Hematopoietic multipotent progenitor cell (in vitro differentiated cells): ENCODE measurements at regions not wholly inside any gene's neighbourhood (a gene's known extent, or its start where the extent isn't known, plus 50 kb on each side); places are given as distances from the start of the nearest gene placed in this dataset.
"Not testable (repeated sequence)": the region's sequence is repeated elsewhere in the genome, so short reads cannot be mapped to it uniquely, and the experiment has no call there.

Experiments used
- DNase-seq, 3 donors: peaks; one replicate each; pipeline ENCODE4 v3.0.0-alpha.2; 2011 to 2015; ENCODE audit warnings: low read depth in 2 of 3, low spot score in 2 of 3

DNA sequence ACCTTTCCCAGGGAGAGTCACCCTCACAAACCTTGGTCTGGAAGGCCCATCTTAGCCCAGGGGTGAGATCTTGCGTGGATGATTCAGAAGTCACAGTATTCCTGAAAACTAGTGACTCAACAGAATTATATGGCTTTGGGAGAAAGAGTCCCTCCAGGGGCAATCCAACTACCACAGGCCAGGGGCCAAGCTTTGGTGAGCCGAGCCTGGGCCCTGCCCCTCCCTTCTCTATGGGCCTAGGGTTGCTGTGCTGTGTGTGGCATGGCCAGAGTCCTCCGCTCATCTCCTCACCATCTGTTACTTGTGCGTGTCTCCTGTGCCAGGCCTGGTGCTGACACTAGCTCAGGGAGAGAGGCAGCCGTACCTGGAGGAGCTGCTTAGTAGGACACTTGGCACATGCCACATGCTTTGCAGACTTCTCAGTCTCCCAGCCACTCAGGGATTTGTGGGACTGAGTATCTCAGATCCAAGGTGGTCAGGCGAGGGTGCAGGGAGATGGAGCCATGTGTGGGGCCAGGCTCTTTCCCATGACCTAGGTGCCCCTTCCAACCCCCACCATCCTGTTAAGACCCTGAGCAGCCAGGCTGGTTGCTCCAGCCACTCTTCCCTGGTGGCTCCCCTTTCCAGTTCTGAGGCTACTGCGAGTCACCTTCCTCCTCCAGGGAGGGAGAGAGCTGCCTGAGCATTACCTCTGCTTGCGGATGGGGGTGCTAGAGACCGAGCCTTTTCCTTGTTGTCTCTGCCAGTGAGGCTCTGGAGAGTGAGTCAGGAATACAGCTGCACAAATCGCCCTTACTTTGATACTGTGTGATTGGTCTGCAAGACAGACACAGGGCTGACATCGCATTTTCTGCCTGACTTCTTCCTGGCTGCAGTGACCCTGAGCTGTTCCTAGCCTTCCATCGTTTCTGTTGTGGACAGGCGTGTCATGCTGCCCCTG, 94.1 kb downstream of the SLC25A47 start:
- no peak for DNase-seq

DNA sequence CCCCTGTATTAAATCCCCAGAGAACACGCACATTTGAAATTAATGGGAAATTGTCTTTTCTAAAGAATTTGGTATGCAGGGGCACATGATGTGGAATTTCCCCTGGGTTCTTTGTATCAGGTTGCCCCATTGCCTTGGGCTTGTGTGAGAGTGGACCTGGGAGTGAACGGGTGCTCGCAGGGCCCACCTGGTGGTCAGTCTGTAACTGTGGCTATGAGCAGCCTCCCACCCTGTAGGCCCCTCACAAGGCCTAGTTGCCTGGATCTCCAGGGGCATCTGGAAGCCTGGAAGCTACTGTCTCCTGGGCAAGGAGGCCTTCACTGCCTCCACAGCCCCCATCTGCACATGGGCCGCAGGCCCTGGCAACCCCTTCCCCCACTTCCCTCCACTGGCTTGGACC, 96.7 kb downstream of the SLC25A47 start:
- no peak for DNase-seq

DNA sequence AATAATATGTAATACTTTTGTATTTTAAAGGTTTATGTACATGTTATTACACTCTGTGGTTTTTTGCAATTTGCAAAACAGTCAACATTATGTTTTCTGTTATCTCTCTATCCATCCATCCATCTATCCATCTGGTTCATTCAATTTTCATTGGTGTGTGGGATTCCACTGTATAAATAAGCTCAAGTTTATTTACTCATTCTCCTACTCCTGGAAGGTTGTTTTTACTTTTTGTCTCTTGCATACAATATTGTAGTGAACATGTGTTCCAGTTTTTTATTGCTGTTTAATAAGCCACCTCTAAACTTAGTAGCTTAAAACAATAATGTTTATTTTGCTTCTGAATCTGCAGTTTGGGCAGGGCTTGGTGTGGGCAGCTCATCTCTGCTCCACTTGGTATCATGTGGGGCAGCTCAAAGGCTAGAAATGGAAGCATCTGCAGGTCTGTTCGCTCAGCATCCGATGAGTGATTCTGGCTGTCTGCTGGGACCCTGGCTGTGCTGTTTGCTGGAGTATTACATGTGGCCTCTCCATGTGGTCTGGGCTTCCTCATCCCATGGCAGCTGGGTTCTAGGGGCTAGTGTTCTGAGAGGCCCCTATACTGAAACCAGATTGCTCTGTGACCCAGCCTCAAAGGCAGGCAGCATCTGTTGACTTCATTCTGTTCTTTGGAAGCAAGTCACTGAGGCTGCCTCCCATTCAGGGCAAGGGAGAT, 98.8 kb downstream of the SLC25A47 start:
- DNase-seq = no peak

DNA sequence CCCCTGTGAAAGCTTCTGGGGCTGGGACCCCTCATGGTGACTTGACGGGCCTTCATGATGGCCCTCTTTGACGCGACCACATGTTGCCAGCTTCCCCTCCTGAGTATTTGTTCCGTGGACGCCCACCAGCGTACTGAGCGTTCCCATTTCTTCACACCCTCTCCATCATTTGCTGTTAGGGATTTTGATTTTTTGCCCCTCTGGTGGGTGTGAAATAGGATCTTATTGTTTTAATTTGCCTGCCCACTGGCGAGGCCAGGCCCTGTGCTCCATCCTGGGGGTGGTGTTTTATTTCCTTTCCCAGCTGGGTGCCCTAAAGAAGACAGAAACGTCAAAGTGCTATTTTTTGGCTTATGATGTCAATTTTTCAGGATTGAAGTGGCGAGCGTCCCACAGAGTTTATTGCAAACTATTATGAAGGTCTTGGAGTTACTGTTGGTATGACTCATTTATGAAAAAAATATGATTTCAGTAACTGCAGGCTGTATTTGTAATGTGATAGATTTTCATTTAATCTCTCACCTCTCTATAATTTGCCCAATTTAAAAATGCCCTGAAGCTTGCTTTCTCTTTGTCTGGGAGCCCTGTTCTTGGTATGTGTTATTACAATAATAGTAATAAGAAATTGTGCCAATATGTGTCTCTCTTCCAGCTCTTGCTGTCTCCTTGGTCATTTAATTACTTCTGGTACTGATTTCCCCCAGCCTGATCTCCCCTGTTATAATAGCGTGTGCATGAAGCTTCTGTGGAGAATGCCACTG, 99.6 kb downstream of the SLC25A47 start:
- DNase-seq = no peak

DNA sequence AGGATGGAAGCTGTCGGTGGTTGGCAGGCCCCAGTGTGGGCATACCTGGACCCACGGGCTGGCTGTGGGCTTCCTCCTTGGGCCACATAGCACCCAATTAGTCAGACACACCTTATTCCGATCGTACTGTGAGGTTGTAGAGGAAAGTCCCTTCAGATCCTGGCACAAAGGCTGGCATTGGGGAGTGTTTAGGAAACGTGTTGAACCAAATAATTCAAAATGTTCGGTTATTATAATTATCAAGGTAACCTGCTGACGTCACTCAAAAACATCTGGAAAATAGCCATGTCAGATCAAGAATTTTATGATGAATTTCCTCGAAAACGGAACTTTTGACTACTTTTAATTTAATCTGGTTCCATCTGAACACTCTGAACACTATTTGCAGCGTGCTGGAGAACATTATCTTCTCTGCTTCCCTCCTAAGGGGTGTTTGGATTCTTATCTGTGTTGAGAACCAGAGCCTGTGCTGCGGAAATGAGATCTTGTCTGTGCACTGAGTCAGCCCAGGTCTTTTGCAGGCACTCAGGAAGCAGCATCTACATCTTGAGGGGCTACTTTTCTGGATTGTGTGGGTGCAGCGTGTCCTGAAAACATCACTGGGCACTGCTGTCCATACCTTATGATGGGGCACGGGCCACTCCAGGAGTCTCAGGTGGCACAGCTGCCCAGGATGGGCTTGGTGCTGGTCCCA, 100.3 kb downstream of the SLC25A47 start:
- no peak for DNase-seq

DNA sequence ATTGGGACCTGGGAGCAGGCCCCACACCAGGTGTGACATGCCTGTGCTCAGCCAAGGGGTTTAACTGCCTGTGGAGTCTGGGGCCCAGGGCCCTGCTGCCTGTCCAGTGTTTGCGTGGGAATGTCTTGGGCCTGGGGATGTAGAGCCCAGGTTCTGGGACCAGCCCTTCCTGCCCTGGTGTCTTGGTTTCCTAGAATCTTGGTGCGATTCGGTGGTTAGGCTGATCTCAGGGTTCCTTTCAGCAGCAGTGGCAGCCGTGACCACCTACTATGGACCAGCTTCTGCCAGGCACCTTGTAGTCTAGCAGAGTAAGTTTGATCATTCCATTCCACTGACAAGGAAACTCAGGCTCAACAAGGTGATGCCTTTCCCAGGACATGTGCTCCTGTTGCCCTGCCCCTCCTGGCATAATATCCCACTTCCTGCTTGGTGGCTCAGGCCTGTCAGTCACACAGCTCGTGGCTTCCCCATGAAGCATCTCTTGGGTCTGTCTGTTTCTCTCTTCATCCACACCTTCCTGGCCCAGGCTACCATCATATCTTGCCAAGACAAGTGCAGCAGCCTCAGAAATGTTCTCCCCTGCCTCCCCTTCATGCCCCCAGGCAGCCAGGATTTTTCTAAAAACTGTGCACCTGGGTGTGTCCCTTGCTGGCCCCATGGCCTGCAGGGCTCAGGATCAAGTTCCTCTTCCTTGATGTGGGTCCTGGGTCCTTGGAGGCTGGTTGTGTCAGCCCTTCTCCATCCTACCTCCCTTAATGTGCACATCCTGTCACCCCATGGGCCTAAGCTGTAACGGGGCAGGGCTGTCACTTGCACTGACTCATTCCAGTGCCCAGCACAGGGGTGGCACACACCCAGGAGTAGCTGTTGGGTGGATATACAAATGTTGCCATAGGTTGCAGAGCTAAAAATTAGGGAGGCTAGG, 101.6 kb downstream of the SLC25A47 start:
- no peak for DNase-seq

DNA sequence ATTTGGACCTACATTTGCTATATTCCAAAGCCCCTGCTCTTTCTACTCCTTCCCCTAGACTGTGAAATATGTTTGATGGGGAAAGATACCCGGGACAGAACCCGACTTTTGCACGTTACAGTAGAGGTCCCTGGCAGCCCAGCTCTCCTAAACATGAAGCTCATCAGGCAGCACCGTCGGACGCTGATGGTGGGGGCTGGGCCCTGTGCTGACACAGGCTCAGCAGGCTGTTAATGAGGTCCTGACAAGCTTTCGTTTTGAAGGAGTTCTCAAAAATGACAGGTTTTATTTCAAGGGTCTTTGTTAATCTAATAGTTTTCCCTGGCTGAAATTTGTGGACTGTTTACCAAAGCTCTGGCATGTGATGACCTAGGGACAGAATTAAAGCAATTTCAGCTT, 102.3 kb downstream of the SLC25A47 start:
- DNase-seq = no peak

DNA sequence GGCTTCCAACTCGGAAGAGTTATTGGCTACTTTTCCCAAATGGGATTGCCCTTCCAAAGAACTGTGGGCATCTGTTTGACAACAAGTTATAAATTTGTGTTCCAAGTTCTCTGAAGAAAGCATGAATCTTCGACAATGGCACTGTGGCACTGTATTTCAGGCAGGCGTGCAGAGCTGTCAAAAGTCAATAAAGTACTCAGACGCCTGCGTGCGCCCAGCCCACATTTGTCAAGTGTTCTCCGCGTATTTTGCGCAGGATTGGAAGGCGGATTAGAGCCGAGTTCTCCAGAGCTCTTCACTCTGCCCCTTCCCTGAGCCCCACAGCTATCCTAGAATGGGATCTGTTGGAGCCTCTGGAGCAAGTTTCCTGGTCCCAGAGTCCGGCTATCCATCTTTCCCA, 103.2 kb downstream of the SLC25A47 start:
- DNase-seq = no peak

DNA sequence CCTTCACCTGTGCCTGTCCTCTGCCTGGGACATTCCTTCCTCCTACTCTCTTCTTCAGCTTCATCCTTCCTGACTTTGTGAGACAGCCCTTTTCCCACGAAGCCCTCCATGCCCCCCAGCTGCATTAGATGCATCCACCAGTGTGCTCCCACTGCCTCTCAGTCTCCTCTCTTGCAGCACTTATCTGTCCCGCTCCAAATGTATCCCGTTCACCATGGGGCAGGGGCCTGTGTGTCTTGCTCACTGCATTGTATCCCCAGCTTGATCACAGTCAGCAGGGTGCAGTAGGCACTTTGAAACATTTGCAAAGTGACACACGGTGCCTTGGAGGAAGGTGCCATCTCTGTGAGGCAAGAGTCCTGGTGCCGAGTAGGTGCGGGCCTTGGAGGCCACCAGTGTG, 104.0 kb downstream of the SLC25A47 start:
- no peak for DNase-seq

DNA sequence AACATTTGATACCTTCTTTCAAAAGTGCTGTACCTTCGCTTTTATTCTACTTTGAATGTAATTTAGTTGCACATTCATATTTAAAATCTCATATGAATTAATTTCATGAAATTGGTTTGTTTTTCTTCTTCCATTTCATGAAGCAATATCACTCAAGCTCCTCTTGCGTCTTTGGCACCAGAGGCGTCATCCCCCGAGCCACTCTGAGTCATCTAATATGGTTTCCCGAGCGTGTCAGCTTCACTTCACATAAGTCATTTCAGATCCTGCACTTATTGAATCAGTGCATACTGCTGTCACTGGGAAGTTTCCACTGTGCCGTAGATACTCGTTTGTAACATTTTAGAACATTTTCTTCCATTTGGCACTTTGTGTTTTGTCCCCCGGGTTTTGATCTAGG, 105.6 kb downstream of the SLC25A47 start:
- no peak for DNase-seq

DNA sequence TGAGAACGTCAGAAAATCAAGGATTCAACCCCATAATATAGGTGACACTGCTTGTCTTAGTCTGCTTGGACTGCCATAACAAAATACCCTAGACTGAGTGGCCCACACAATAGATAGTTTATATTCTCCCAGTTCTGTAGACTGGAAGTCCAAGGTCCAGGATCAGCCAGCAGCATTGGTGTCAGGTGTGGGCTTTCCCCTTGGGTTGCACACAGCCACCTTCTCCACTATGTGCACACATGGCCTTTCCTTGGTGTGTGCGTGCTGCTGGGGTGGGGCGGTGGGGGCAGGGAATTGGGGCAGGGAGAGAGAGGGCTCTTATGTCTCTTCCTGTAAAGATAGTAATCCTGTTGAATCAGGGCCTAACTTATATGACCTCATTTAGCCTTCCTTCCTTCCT, 106.4 kb downstream of the SLC25A47 start:
- DNase-seq = no peak

DNA sequence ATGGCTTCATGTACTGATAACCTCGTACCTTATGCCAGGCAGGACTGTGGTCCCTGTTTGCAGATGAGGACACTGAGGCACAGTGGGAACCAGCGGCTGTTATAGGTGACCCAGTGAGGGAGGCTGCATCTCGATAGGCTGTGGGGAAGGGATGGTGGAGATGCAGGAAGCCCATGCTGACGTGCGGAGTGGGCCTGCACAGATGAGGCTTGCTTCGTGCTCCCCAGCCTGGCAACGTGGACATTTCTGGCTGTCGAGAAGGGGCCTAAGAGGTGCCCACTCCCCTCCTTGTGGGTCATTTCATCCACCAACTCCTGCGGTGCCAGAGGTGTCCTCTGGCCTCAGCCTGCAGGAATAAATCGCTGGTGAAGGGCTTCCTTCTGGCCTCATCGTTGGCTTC, 107.4 kb downstream of the SLC25A47 start:
- DNase-seq = no peak

DNA sequence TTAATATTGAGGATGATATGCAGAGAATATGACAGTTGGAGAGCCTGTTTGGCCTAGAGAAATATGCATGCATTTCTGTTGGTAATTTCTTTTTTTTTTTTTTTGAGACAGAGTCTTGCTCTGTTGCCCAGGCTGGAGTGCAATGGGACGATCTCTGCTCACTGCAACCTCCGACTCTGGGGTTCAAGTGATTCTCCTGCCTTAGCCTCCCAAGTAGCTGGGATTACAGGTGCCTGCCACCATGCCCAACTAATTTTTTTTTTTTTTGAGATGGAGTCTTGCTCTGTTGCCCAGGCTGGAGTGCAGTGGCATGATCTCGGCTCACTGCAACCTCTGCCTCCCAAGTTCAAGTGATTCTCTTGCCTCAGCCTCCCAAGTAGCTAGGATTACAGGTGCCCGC, 108.3 kb downstream of the SLC25A47 start:
- not testable (repeated sequence) for DNase-seq

DNA sequence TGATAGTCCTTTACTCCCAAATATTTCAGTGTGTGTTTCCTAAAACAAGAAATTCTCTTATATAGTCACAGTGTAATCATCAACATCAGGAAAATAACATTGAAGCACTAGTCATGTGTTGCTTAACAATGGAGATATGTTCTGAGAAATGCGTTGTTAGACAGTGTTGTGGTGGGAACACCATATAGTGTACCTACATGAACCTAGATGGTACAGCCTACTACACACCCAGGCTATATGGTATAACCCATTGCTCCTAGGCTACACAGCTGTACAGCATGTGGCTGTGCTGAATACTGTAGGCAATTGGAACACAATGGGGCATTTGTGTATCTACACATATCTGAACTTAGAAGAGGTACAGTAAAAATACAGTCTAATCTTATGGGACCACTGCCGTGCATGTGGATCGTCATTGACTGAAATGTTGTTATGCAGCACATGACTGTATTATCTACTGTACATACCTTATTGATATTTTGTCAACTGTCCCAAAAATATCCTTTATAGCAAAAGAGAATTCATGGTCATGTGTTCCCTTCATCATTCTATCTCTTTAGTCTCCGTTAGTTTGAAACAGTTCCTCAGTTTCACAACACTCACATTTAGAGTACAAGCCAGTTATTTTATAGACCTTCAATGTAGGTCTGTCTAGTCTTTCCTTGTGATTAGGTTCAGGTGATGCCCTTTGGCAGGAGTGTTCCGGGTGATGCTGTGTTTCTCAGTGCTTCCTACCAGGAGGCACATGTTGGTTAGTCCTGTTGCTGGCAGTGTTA, 109.7 kb downstream of the SLC25A47 start:
- DNase-seq = no peak

DNA sequence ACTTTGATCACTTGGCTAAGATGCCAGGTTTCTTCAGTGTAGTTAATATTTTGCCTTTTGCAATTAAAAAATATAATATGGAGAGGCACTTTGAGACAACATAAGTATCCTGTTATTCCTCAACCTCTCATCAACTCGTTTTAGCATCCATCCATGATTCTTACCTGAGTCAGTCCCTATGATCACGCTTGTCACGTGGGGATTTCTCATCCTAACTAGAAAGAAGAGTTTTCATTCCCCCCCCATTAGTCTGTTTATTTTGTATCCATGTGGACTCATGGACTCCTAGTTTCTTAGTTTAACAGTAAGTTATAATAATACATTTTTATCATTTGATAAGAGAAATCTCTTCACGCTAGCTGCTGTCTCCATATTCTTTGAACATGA, 110.3 kb downstream of the SLC25A47 start:
- no peak for DNase-seq

DNA sequence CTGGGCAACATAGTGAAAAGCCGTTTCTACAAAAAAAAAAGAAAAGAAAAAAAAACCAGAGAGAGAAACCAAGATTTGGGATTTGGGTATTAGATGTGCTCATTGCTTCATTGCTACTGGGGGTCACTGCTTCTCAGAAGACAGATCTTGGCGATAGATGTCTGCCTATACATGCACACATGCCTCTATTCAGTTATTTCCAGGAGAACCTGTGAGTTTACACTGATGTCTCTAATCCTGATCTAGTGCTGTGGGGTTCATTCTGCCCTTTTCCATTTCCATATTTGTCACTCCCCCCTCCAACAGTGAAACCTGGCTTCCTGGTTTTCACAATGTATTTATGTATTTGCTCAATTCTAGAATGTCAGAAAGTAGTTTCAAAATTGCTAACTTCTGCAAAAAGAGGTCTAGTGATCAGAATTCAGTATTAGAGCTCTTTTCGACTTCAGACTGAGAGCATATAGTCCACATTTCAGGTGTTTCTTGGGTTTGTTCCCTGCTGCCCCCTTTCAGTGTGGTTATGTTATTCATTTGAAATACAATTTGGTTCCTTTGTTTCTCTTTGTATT, 111.0 kb downstream of the SLC25A47 start:
- DNase-seq = no peak

DNA sequence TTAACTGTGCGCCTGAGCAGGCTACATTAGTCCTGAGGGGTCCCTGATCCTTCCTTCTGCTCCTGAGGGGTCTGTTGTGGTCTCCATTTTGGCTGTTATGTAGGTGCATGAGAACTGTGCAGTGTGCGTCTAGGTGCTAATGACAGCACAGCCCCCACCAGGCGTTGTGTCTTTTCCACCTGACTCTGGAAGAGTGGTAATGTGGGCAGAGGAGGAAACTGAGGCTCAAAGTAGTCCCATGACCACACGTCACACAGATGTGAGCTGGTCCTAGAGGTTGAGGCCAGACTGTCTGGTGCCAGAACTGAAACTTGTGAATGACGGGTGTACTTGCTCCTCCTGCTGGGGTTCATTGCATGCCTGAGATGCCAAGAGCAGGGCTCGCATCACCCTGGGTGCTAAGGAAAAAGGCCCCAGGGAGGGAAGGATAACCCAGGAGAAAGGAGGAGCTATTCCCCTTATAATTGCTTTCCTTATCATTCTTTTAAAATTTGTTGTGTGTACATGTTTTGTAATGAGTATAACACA, 111.8 kb downstream of the SLC25A47 start:
- DNase-seq = no peak

DNA sequence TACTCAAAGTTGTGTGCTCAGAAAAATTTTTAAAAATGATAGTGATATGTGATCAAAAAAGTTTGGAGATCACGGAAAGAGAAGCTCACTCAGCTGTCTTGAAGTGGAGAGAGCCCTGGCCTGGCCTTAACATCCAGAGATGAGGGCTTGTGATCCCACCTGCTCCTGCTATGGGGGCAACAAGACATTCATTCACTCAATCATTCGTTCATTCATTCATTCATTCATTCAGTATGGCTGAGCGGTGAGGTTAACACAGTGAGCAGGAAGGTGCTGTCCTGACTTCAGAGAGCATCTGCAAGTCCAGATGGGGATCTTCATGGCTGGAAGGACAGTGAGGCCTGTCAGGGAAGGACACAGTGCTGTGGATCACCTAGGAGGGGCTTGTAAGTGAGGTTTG, 112.3 kb downstream of the SLC25A47 start:
- DNase-seq = no peak
